Loucy (cell line): ENCODE measurements at regions not wholly inside any gene's neighbourhood (a gene's known extent, or its start where the extent isn't known, plus 50 kb on each side); places are given as distances from the start of the nearest gene placed in this dataset.

Experiments used
- H2AFZ ChIP-seq: fragments of 200-600 bp; sonication (generic); 2 replicates; pipeline ENCODE4 v1.6.0; 2016; ENCODE audit warnings: antibody characterized with exemption, mild to moderate bottlenecking, low read length, moderate library complexity
- H3F3A ChIP-seq: fragments of 200-600 bp; 2 replicates; pipeline ENCODE4 v1.6.0; 2016; ENCODE audit warnings: antibody characterized with exemption, low read depth, mild to moderate bottlenecking
- H3K27me3 ChIP-seq: fragments of 200-600 bp; sonication (generic); 2 replicates; pipeline ENCODE4 v1.6.1; 2014; ENCODE audit warnings: low read length, mild to moderate bottlenecking; ENCODE audit not compliant: insufficient read depth, poor library complexity, severe bottlenecking
- H3K36me3 ChIP-seq: fragments of 200-600 bp; sonication (generic); 2 replicates; pipeline ENCODE4 v1.6.1; 2016; ENCODE audit warnings: low read length; ENCODE audit not compliant: insufficient read depth
- H3K4me1 ChIP-seq: fragments of 200-600 bp; sonication (generic); 2 replicates; pipeline ENCODE4 v1.5.1; 2014; ENCODE audit warnings: low read length, mild to moderate bottlenecking; ENCODE audit not compliant: insufficient read depth, poor library complexity, severe bottlenecking
- H3K4me2 ChIP-seq: fragments of 200-600 bp; sonication (generic); 2 replicates; pipeline ENCODE4 v1.6.0; 2014; ENCODE audit warnings: antibody characterized with exemption, low read length, low read depth, mild to moderate bottlenecking; ENCODE audit not compliant: poor library complexity, severe bottlenecking
- H3K4me3 ChIP-seq: fragments of 200-600 bp; sonication (generic); 2 replicates; pipeline ENCODE4 v1.5.1; 2014; ENCODE audit warnings: low read length, mild to moderate bottlenecking, mixed read lengths; ENCODE audit not compliant: poor library complexity, severe bottlenecking
- H3K79me2 ChIP-seq: fragments of 200-600 bp; sonication (generic); 2 replicates; pipeline ENCODE4 v1.6.1; 2014; ENCODE audit warnings: low read length; ENCODE audit not compliant: insufficient read depth
- H3K9ac ChIP-seq: fragments of 200-600 bp; sonication (generic); 2 replicates; pipeline ENCODE4 v1.6.0; 2014; ENCODE audit warnings: mild to moderate bottlenecking, low read depth, low read length, moderate library complexity; ENCODE audit not compliant: poor library complexity, severe bottlenecking
- H3K9me2 ChIP-seq: fragments of 200-600 bp; sonication (generic); replicated peaks from 2 replicates; pipeline ENCODE4 v1.6.1; 2016; ENCODE audit warnings: low read depth, low read length, mixed read lengths
- H3K9me3 ChIP-seq: fragments of 200-600 bp; sonication (generic); 2 replicates; pipeline ENCODE4 v1.6.1; 2014; ENCODE audit warnings: mild to moderate bottlenecking, antibody characterized with exemption, low read length, low read depth; ENCODE audit not compliant: insufficient read depth
- H4K20me1 ChIP-seq: fragments of 200-600 bp; sonication (generic); 2 replicates; pipeline ENCODE4 v1.6.0; 2014; ENCODE audit warnings: antibody characterized with exemption, low read length, mild to moderate bottlenecking; ENCODE audit not compliant: insufficient read depth, poor library complexity, severe bottlenecking
- EZH2phosphoT487 ChIP-seq: fragments of 200-600 bp; IDR thresholded peaks from 2 replicates; pipeline ENCODE4 v1.6.1; 2018; ENCODE audit warnings: antibody characterized with exemption, mild to moderate bottlenecking, moderate library complexity, borderline replicate concordance
- TF ChIP-seq, protein P1 (sequence below): fragments of 200-600 bp; sonication (generic); conservative IDR thresholded peaks from 2 replicates; pipeline ENCODE4 v1.5.1; 2014; ENCODE audit warnings: mild to moderate bottlenecking, antibody characterized with exemption, low read length

DNA sequence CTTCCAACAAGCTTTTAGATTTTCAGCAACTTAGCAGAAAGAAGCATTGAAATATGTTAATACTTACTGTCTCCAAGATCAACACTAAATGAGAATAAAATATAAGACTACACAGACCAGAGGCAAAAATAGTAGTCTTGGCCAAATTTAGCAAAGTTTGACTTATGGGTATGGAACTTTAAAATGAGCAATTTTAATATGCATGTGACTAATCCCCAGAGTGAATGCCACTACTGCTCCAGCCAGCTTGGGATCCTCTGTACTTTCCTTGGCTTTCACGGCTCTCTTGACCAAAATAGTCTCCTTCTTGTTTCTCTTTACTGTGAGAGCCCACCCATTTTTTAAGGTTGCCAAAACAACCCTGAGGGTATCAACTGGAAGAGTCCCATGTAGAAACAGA, 148.0 kb upstream of the GRIA1 start:
- H3K79me2 ChIP-seq = no peaks in the 10 kb centered on the region
- no peaks in the 10 kb centered on the region for H3K4me1 ChIP-seq
- H3K36me3 ChIP-seq = no peaks in the 10 kb centered on the region
- H3F3A ChIP-seq = no peaks in the 10 kb centered on the region
- H3K4me3 ChIP-seq = no peak overlapping the region
- no peak overlapping the region for H3K4me2 ChIP-seq
- no peaks in the 10 kb centered on the region for H3K9me3 ChIP-seq
- TF ChIP-seq EZH2phosphoT487 = no peak
- TF ChIP-seq, protein P1, sequence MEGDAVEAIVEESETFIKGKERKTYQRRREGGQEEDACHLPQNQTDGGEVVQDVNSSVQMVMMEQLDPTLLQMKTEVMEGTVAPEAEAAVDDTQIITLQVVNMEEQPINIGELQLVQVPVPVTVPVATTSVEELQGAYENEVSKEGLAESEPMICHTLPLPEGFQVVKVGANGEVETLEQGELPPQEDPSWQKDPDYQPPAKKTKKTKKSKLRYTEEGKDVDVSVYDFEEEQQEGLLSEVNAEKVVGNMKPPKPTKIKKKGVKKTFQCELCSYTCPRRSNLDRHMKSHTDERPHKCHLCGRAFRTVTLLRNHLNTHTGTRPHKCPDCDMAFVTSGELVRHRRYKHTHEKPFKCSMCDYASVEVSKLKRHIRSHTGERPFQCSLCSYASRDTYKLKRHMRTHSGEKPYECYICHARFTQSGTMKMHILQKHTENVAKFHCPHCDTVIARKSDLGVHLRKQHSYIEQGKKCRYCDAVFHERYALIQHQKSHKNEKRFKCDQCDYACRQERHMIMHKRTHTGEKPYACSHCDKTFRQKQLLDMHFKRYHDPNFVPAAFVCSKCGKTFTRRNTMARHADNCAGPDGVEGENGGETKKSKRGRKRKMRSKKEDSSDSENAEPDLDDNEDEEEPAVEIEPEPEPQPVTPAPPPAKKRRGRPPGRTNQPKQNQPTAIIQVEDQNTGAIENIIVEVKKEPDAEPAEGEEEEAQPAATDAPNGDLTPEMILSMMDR = no peak
- no peak overlapping the region for H2AFZ ChIP-seq
- no peaks in the 10 kb centered on the region for H4K20me1 ChIP-seq
- H3K9me2 ChIP-seq = no peaks in the 10 kb centered on the region
- no peaks in the 10 kb centered on the region for H3K27me3 ChIP-seq
- H3K9ac ChIP-seq = no peak overlapping the region

DNA sequence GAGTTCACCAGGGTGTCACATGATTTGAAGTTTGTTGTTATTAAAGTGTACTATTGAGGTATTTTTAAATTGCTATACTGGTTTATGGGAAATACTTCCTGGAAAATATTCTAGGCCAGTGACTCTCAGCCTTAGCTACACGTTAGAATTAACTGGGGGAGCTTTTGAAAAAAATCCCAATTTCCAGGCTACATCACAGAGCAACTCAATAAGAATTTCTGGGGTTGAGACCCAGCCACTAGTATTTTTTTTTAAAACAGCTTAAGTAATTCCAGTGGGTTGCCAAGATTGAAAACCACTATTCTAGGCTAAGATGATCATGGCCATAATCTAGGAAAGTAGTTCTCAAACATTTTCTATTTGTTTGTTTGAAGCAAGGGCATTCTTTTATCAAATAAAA, 142.9 kb upstream of the GRIA1 start:
- no peaks in the 10 kb centered on the region for H3F3A ChIP-seq
- no peak overlapping the region for H3K9ac ChIP-seq
- H3K9me3 ChIP-seq = no peaks in the 10 kb centered on the region
- no peak overlapping the region for H2AFZ ChIP-seq
- H3K36me3 ChIP-seq = no peaks in the 10 kb centered on the region
- H3K27me3 ChIP-seq = no peaks in the 10 kb centered on the region
- no peaks in the 10 kb centered on the region for H3K9me2 ChIP-seq
- H3K4me2 ChIP-seq = no peak overlapping the region
- TF ChIP-seq EZH2phosphoT487 = no peak
- TF ChIP-seq, protein P1 = no peak
- no peaks in the 10 kb centered on the region for H3K4me1 ChIP-seq
- H3K4me3 ChIP-seq = no peak overlapping the region
- no peaks in the 10 kb centered on the region for H3K79me2 ChIP-seq
- no peaks in the 10 kb centered on the region for H4K20me1 ChIP-seq

DNA sequence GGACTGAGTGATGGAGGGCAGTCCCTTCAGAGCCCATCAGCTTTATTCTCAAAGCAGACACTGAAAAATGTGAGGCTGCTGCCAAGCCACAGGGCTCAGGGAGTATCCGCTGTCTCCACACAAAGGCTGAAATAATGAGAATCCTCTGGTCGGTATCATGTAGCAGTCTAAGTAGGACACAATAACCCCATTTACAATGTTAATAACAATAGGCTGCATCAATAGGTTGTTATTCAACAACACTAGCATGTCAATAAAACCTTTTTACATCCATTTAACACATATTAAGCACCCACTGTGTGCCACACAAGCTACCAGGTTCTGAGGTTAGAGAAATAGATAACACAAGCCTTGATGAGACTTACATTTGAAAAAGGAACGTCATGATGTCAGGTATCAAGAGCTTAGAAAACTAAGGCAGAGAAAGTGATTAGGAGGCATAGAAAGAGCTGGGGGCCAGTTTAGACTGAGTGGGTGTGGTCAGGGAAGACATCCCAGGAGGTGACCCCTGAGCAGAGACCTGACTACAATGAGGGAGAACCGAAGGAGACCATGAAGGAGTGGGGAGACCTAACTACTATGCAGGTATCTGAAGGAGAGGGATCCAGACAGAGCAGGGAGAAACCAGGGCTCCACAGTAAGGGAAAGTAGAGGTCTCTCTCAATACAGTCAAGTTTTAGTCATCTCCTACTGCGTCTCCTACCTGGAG, 140.1 kb upstream of the GRIA1 start:
- no peaks in the 10 kb centered on the region for H3K27me3 ChIP-seq
- H3F3A ChIP-seq = no peaks in the 10 kb centered on the region
- H3K4me3 ChIP-seq = no peak overlapping the region
- H3K9me3 ChIP-seq = no peaks in the 10 kb centered on the region
- no peaks in the 10 kb centered on the region for H3K36me3 ChIP-seq
- H2AFZ ChIP-seq = no peak overlapping the region
- H3K9me2 ChIP-seq = no peaks in the 10 kb centered on the region
- H4K20me1 ChIP-seq = no peaks in the 10 kb centered on the region
- TF ChIP-seq, protein P1 = no peak
- TF ChIP-seq EZH2phosphoT487 = no peak
- H3K79me2 ChIP-seq = no peaks in the 10 kb centered on the region
- no peak overlapping the region for H3K4me2 ChIP-seq
- H3K4me1 ChIP-seq = no peaks in the 10 kb centered on the region
- H3K9ac ChIP-seq = no peak overlapping the region
